Adipose tissue (tissue), 3 donors: ENCODE measurements at regions not wholly inside any gene's neighbourhood (a gene's known extent, or its start where the extent isn't known, plus 50 kb on each side); places are given as distances from the start of the nearest gene placed in this dataset.

Experiments
- H3K27ac ChIP-seq: one replicate; pipeline ENCODE4 v1.5.1; 2013; ENCODE audit warnings: low read depth, low read length
- WGBS, 3 donors: extraction: QIAGEN DNeasy Blood & Tissue Kit; methylation state at CpG; one replicate each; pipeline ENCODE4 v1.1.7; 2013; 5-methylcytosine and 5-hydroxymethylcytosine counted together
- donor health status: healthy with polysubstance abuse.
- donor health status: Bipolar disorder and iron deficiency.
- donor health status: healthy.

GRCh38 chr4:124514588-124514987, 197.9 kb downstream of the ANKRD50 start:
- WGBS, 3 donors = 84 to 90% (median 86%) methylated on average over 2 of the region's 2 CpGs
- H3K27ac ChIP-seq = no peak overlapping the region

- 63 to 82% (median 72%) methylated on average over 1 of the region's 1 CpG for WGBS, 3 donors
- H3K27ac ChIP-seq = no peak overlapping the region
Observed at GRCh38 chr4:124515591-124515990, 196.9 kb downstream of the ANKRD50 start.

DNA sequence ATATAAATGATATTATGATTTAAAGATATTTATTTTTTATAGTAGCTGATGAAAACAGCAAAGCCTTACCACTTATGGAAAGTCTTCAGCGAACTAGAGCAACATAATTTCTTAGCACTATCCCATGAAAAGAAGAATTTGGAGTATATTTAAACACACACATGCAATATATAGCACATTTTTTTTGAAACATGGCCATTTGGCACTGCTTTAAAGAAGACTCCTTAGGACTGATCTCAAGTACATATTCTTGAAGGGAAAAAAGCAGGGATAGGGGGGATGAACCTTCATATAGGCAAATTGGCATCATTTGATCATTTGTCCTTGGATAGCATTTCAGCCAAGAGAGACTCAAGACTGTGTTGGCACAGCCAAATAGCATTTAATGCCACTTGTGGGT, 193.3 kb downstream of the ANKRD50 start:
- 90 to 100% (median 92%) methylated on average over 1 of the region's 1 CpG for WGBS, 3 donors
- no peak overlapping the region for H3K27ac ChIP-seq

- no peak overlapping the region for H3K27ac ChIP-seq
Observed at GRCh38 chr4:124523816-124524215, 188.7 kb downstream of the ANKRD50 start.

GRCh38 chr4:124525524-124525923, 187.0 kb downstream of the ANKRD50 start:
- 90 to 98% (median 96%) methylated on average over 4 of the region's 4 CpGs for WGBS, 3 donors
- H3K27ac ChIP-seq = no peak overlapping the region

- no peak overlapping the region for H3K27ac ChIP-seq
- 7 to 54% (median 14%) methylated on average over 2 of the region's 2 CpGs for WGBS, 3 donors
Observed at GRCh38 chr4:124526331-124526730, 186.2 kb downstream of the ANKRD50 start.

DNA sequence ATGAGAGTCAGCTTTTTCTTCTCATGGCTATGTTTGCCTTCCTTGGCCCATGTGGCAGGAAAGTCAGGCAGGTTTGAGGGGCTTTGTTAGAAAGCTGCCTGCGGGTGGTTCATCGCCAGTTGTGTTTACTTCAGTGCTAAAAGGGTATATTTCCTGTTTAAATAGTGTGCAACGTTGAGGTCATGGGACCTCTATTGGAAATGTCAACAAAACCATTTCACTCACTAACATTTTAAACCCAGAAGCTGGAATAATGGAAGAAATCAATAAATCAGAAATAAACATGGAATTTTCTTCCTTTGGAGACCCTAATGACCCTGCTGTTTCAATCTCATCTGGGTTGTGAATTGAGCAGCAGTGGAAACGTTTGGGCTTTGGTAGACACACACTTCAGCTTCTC, 185.8 kb downstream of the ANKRD50 start:
- no peak overlapping the region for H3K27ac ChIP-seq
- WGBS, 3 donors = 28 to 55% (median 51%) methylated on average over 4 of the region's 4 CpGs

DNA sequence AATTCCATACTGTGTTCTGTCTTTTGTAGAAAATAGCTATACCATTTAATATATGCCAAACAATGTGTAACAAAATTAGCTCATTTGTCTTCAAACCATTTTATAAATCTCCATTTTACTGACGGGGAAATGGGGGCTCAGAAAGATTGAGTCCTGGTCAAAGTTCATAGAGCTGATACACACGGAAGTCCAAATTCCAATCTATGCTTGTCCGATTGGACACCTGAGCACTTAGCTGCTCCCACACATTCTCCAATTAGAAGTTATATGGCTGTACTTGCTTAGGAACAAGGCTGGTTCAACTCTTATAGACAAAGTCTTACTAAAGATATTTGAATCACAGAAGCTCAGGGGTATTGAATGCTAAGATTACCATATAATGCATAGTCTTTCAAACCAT, 185.2 kb downstream of the ANKRD50 start:
- 87 to 92% (median 89%) methylated on average over 3 of the region's 3 CpGs for WGBS, 3 donors
- H3K27ac ChIP-seq = no peak overlapping the region

DNA sequence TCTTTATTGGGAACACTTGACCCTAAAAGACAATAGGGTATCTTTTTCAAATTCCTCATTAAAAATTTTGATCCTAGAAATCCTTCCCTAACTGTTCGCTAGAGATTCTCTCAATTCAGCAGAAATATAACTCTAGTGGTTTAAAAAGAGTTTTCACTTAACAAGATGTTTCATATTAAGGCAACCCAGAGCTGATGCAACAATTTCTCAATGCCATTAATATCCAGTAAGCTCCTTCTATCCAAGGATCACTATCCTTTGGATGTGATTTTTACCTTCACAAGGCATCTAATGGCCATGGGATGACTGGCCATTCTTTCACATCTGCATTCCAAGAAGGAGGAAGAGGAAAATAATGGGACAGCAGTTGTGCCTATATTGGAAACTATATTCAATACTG, 183.4 kb downstream of the ANKRD50 start:
- 82 to 100% (median 97%) methylated on average over 1 of the region's 1 CpG for WGBS, 3 donors
- no peak overlapping the region for H3K27ac ChIP-seq

- H3K27ac ChIP-seq = no peak overlapping the region
- 72 to 91% (median 88%) methylated on average over 5 of the region's 5 CpGs for WGBS, 3 donors
Observed at GRCh38 chr4:124530464-124531077, 182.0 kb downstream of the ANKRD50 start.

- H3K27ac ChIP-seq = no peak overlapping the region
- WGBS, 3 donors = 52 to 88% (median 85%) methylated on average over 2 of the region's 2 CpGs
Observed at GRCh38 chr4:124534131-124534530, 178.4 kb downstream of the ANKRD50 start.

DNA sequence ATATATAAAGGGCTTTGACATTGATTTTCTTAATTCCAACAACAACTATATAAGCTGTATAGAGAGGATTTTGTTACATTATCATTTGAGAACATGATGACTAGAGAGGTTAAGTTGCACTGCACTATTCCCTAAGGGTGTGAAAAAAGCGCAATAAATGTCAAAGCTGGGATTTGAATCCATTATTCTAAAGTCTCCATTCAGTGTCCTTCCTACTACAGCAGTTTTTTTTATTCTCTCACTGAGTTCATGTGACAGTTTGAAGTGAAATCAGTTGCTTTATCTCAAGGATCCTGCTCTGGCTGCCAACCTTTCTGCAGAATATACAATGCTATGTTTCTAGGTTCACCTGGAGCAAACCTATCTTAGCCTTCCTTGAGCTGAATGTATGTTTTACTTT, 177.5 kb downstream of the ANKRD50 start:
- no peak overlapping the region for H3K27ac ChIP-seq
- WGBS, 3 donors = 77 to 93% (median 89%) methylated on average over 1 of the region's 1 CpG

GRCh38 chr4:124536946-124537345, 175.6 kb downstream of the ANKRD50 start:
- WGBS, 3 donors = 86 to 91% (median 91%) methylated on average over 4 of the region's 4 CpGs
- no peak overlapping the region for H3K27ac ChIP-seq

- no peak overlapping the region for H3K27ac ChIP-seq
Observed at GRCh38 chr4:124537971-124538370, 174.6 kb downstream of the ANKRD50 start.

- no peak overlapping the region for H3K27ac ChIP-seq
- 83 to 92% (median 89%) methylated on average over 3 of the region's 3 CpGs for WGBS, 3 donors
Observed at GRCh38 chr4:124540014-124540413, 172.5 kb downstream of the ANKRD50 start.

GRCh38 chr4:124541652-124542420, 170.7 kb downstream of the ANKRD50 start:
- no peak overlapping the region for H3K27ac ChIP-seq
- WGBS, 3 donors = 68 to 76% (median 70%) methylated on average over 4 of the region's 4 CpGs

DNA sequence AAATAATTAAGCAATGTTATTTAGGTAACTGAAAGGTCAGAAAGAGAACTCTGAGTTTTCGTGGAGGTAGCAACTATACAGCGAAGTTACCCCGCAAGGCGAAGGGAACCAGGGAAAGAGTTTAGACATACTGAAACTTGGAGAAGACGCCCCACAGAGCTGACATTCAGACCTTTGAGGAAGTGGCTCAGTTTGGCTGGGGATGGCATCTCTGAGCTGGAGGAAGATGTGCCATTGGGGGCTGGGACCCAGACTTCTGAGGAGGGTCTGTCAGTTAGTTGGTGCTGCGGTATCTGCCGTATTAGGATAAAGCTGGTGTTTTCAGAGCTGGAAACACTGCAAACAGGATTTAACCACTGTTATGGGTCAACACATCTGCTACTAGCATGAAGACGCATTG, 156.6 kb downstream of the ANKRD50 start:
- H3K27ac ChIP-seq = no peak overlapping the region
- WGBS, 3 donors = 92 to 93% (median 92%) methylated on average over 8 of the region's 8 CpGs

DNA sequence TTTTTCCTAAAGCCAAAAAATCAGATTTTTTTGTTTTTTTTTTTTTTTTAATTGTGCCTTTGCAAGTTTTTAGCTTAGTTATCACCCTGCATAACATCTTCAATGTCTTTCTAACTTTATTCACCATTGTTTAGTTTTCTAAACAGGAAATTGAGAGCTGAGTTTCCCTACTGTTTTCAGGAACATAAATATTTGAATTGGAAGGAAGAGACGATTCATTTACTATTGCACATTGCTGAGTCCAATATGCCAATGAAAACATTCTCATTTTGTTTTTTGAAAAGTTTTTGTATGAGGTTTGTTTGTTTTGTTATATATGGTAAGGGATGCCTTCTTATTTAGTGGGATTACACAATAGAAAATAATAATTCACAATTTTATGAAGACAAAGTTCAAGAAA, 148.4 kb downstream of the ANKRD50 start:
- WGBS, 3 donors = 57 to 76% (median 59%) methylated on average over 1 of the region's 1 CpG

DNA sequence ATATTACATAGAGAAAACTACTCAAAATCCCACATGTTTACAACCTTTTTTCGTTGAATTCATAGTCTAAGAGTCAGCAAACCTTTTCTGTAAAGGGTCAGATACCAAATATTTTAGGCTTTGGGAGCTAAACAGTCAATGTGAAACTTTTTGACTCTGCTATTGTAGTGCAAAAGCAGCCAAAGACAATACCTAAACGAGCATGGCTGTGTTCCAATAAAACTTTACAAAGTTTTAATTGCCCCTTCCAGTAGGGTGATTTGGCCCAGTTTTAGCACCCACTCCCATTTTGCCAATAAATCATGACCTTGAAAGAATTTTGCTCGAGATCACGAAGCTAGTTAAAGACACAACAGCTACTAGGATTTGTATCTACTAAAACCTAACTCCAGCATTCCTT, 147.2 kb downstream of the ANKRD50 start:
- no peak overlapping the region for H3K27ac ChIP-seq
- WGBS, 3 donors = 51 to 56% (median 53%) methylated on average over 4 of the region's 4 CpGs

More for the DNA sequence above, 148.4 kb downstream of the ANKRD50 start:
- H3K27ac ChIP-seq = no peak overlapping the region

- no peak overlapping the region for H3K27ac ChIP-seq
- 87 to 93% (median 88%) methylated on average over 2 of the region's 2 CpGs for WGBS, 3 donors
Observed at GRCh38 chr4:124566030-124566429, 146.5 kb downstream of the ANKRD50 start.
